ENCODE measurements at regions not wholly inside any gene's neighbourhood (a gene's known extent, or its start where the extent isn't known, plus 50 kb on each side); places are given as distances from the start of the nearest gene placed in this dataset.

- TF ChIP-seq EP300 (conservative IDR thresholded peaks at IDR 0.05; ENCODE audit: poor library complexity, severe bottlenecking) (no peak), CTCF (IDR thresholded peaks at IDR 0.05; ENCODE audit: poor library complexity, severe bottlenecking) (no peak)
Measured at GRCh38 chr14:104299993-104300761, 161.8 kb downstream of the KIF26A start.
